DND-41 (cell line): ENCODE measurements at regions not wholly inside any gene's neighbourhood (a gene's known extent, or its start where the extent isn't known, plus 50 kb on each side); places are given as distances from the start of the nearest gene placed in this dataset.

Source experiments
- ATAC-seq: fragments of 200-7000 bp; cut with Tn5 transposase; 3 replicates; pipeline ENCODE4 v1.9.1; 2021; ENCODE audit warnings: low read depth; ENCODE audit not compliant: insufficient read depth
- DNase-seq: peaks from one replicate; pipeline ENCODE4 v3.0.0-alpha.2; 2020
- H2AFZ ChIP-seq: 2 replicates; pipeline ENCODE4 v1.6.0; 2012; ENCODE audit warnings: low read depth, low read length
- H3K27ac ChIP-seq: 2 replicates; pipeline ENCODE4 v1.5.1; 2012; ENCODE audit warnings: low read length, inconsistent platforms
- H3K27me3 ChIP-seq: fragments of 200-600 bp; sonication (generic); 2 replicates; pipeline ENCODE4 v1.6.0; 2012; ENCODE audit warnings: low read length, mild to moderate bottlenecking, inconsistent platforms; ENCODE audit not compliant: insufficient read depth, poor library complexity
- H3K36me3 ChIP-seq: 2 replicates; pipeline ENCODE4 v1.5.1; 2012; ENCODE audit warnings: low read length, inconsistent platforms; ENCODE audit not compliant: insufficient read depth
- H3K4me1 ChIP-seq: 2 replicates; pipeline ENCODE4 v1.5.1; 2012; ENCODE audit warnings: mild to moderate bottlenecking, low read length; ENCODE audit not compliant: insufficient read depth
- H3K4me2 ChIP-seq: 2 replicates; pipeline ENCODE4 v1.6.0; 2012; ENCODE audit warnings: mild to moderate bottlenecking, moderate library complexity, low read length, inconsistent platforms; ENCODE audit not compliant: insufficient read depth
- H3K4me3 ChIP-seq, 2 experiments: fragments of 200-600 bp in 1 of 2; shearing (Covaris generic) in 1 of 2; 2 replicates each; pipeline ENCODE4 v1.5.1; 2012 to 2016; ENCODE audit warnings: inconsistent platforms in 2 of 2, low read length in 2 of 2, mild to moderate bottlenecking in 2 of 2, low read depth in 1 of 2, moderate library complexity in 1 of 2
- H3K79me2 ChIP-seq: 2 replicates; pipeline ENCODE4 v1.6.0; 2012; ENCODE audit warnings: low read length, inconsistent platforms; ENCODE audit not compliant: insufficient read depth
- H3K9ac ChIP-seq: 2 replicates; pipeline ENCODE4 v1.6.0; 2012; ENCODE audit warnings: low read depth, mild to moderate bottlenecking, inconsistent platforms, low read length, moderate library complexity
- H3K9me3 ChIP-seq: 2 replicates; pipeline ENCODE4 v1.5.1; 2012; ENCODE audit warnings: low read length, moderate library complexity, mild to moderate bottlenecking, inconsistent platforms; ENCODE audit not compliant: insufficient read depth, severe bottlenecking
- H4K20me1 ChIP-seq: 2 replicates; pipeline ENCODE4 v1.6.0; 2012; ENCODE audit warnings: low read length; ENCODE audit not compliant: insufficient read depth
- CTCF ChIP-seq: IDR thresholded peaks from 2 replicates; pipeline ENCODE4 v1.5.1; 2012; ENCODE audit warnings: borderline replicate concordance, low read length, moderate library complexity, mild to moderate bottlenecking; ENCODE audit not compliant: poor library complexity, severe bottlenecking; ENCODE audit errors: extremely low read depth
- EZH2 ChIP-seq: IDR thresholded peaks from 3 replicates; pipeline ENCODE4 v1.6.1; 2012; ENCODE audit warnings: borderline replicate concordance, low read depth, mild to moderate bottlenecking, moderate library complexity, low read length, inconsistent platforms; ENCODE audit not compliant: severe bottlenecking

GRCh38 chr4:137390707-137391106, 141.6 kb downstream of the PCDH18 start:
- Histone ChIP-seq H3K4me1 (no peaks in the 10 kb centered on the region), H3K4me2 (no peak overlapping the region), H3K27ac (no peak overlapping the region), H3K4me3 (no peak overlapping the region), H3K9ac (no peak overlapping the region), H3K27me3 (no peaks in the 10 kb centered on the region), H3K79me2 (no peaks in the 10 kb centered on the region), H3K9me3 (no peaks in the 10 kb centered on the region), H4K20me1 (no peaks in the 10 kb centered on the region), H3K36me3 (no peaks in the 10 kb centered on the region), H2AFZ (no peak overlapping the region)
- TF ChIP-seq EZH2 = no peak
- ATAC-seq (no peak), DNase-seq (no peak)

GRCh38 chr4:137389911-137390520, 142.3 kb downstream of the PCDH18 start:
- H3K79me2 ChIP-seq = no peaks in the 10 kb centered on the region
- no peaks in the 10 kb centered on the region for H4K20me1 ChIP-seq
- H2AFZ ChIP-seq = no peak overlapping the region
- no peak for ATAC-seq
- no peak overlapping the region for H3K9ac ChIP-seq
- H3K4me1 ChIP-seq = no peaks in the 10 kb centered on the region
- H3K4me3 ChIP-seq = no peak overlapping the region
- H3K36me3 ChIP-seq = no peaks in the 10 kb centered on the region
- H3K9me3 ChIP-seq = no peaks in the 10 kb centered on the region
- H3K27me3 ChIP-seq = no peaks in the 10 kb centered on the region
- no peak overlapping the region for H3K27ac ChIP-seq
- no peak for TF ChIP-seq CTCF
- TF ChIP-seq EZH2 = no peak
- DNase-seq = no peak
- no peak overlapping the region for H3K4me2 ChIP-seq

- ATAC-seq (no peak), DNase-seq (no peak)
- no peak overlapping the region for H3K27ac ChIP-seq
- H3K9ac ChIP-seq = no peak overlapping the region
- TF ChIP-seq CTCF (no peak), EZH2 (no peak)
- H3K27me3 ChIP-seq = no peaks in the 10 kb centered on the region
- no peaks in the 10 kb centered on the region for H3K79me2 ChIP-seq
- no peak overlapping the region for H3K4me2 ChIP-seq
- H3K4me3 ChIP-seq = no peak overlapping the region
- H3K9me3 ChIP-seq = no peaks in the 10 kb centered on the region
- no peak overlapping the region for H2AFZ ChIP-seq
- H4K20me1 ChIP-seq = no peaks in the 10 kb centered on the region
- no peaks in the 10 kb centered on the region for H3K36me3 ChIP-seq
- no peaks in the 10 kb centered on the region for H3K4me1 ChIP-seq
Observed at GRCh38 chr4:137387924-137388323, 144.4 kb downstream of the PCDH18 start.

GRCh38 chr4:137384476-137384875, 147.8 kb downstream of the PCDH18 start:
- no peaks in the 10 kb centered on the region for H3K27me3 ChIP-seq
- DNase-seq (no peak), ATAC-seq (no peak)
- no peaks in the 10 kb centered on the region for H3K79me2 ChIP-seq
- no peaks in the 10 kb centered on the region for H4K20me1 ChIP-seq
- no peaks in the 10 kb centered on the region for H3K4me1 ChIP-seq
- no peak overlapping the region for H3K4me2 ChIP-seq
- H3K4me3 ChIP-seq = no peak overlapping the region
- TF ChIP-seq CTCF = no peak
- no peak for TF ChIP-seq EZH2
- no peaks in the 10 kb centered on the region for H3K9me3 ChIP-seq
- H2AFZ ChIP-seq = no peak overlapping the region
- no peak overlapping the region for H3K27ac ChIP-seq
- no peaks in the 10 kb centered on the region for H3K36me3 ChIP-seq
- no peak overlapping the region for H3K9ac ChIP-seq
